K562 (cell line): ENCODE measurements at regions not wholly inside any gene's neighbourhood (a gene's known extent, or its start where the extent isn't known, plus 50 kb on each side); places are given as distances from the start of the nearest gene placed in this dataset.

Experiments
- FOXA3 ChIP-seq, 2 experiments: fragments of 450-650 bp in 1 of 2; sonication (generic) in 1 of 2; formaldehyde crosslinking; IDR thresholded peaks in 1 of 2; conservative IDR thresholded peaks in 1 of 2; 2 replicates each; pipeline versions ENCODE4 v1.4.0 to v1.8.0; 2020 to 2022; ENCODE audit warnings: mild to moderate bottlenecking in 2 of 2, missing genetic modification reagents in 1 of 2
- KAT8 ChIP-seq: fragments of 450-650 bp; IDR thresholded peaks from 2 replicates; pipeline ENCODE4 v1.6.1; 2016; ENCODE audit warnings: low read depth, mild to moderate bottlenecking
- NFE2L1 ChIP-seq: fragments of 450-650 bp; IDR thresholded peaks from 2 replicates; pipeline ENCODE4 v1.6.1; 2016; ENCODE audit warnings: missing genetic modification characterization, low read depth, mild to moderate bottlenecking, missing compliant biosample characterization, moderate library complexity, borderline replicate concordance
- SIRT6 ChIP-seq: IDR thresholded peaks from one replicate; pipeline ENCODE4 v1.6.1; 2012; ENCODE audit warnings: low read depth, mild to moderate bottlenecking, control low read depth, inconsistent platforms, low read length, moderate library complexity
- TCF3 ChIP-seq: sonication (generic); formaldehyde crosslinking; IDR thresholded peaks from 2 replicates; pipeline ENCODE4 v1.4.0; 2020; ENCODE audit warnings: mild to moderate bottlenecking, missing genetic modification reagents
- ZNF76 ChIP-seq: fragments of 250-450 bp; sonication (Bioruptor Pico); IDR thresholded peaks from 2 replicates; pipeline ENCODE4 v1.4.0; 2020; ENCODE audit warnings: mild to moderate bottlenecking, moderate library complexity, borderline replicate concordance
- ZNF79 ChIP-seq: fragments of 250-450 bp; sonication (Bioruptor Pico); IDR thresholded peaks from 2 replicates; pipeline ENCODE4 v1.4.0; 2020; ENCODE audit warnings: low read depth, mild to moderate bottlenecking, moderate library complexity
- TF ChIP-seq, protein P1 (sequence below): IDR thresholded peaks from 2 replicates; pipeline ENCODE4 v1.6.1; 2011; ENCODE audit warnings: borderline replicate concordance, low read depth, mild to moderate bottlenecking, moderate library complexity, low read length; ENCODE audit not compliant: insufficient read depth, poor library complexity, severe bottlenecking
- TF ChIP-seq, protein P2 (sequence below): IDR thresholded peaks from 2 replicates; pipeline ENCODE4 v1.6.1; 2016; ENCODE audit warnings: missing genetic modification characterization, missing compliant biosample characterization
- TF ChIP-seq, protein P3 (sequence below), 2 experiments: IDR thresholded peaks; 2 replicates each; pipeline ENCODE4 v1.6.1; 2011; ENCODE audit warnings: borderline replicate concordance in 1 of 2, control low read depth in 1 of 2, low read depth in 1 of 2, low read length in 1 of 2, mild to moderate bottlenecking in 1 of 2, mixed read lengths in 1 of 2, moderate library complexity in 1 of 2; ENCODE audit not compliant: insufficient read depth in 1 of 2, insufficient read length in 1 of 2, poor library complexity in 1 of 2, severe bottlenecking in 1 of 2; ENCODE audit errors: extremely low read depth in 1 of 2
- TF ChIP-seq, protein P4 (sequence below): fragments of 450-650 bp; formaldehyde crosslinking; IDR thresholded peaks from 2 replicates; pipeline ENCODE4 v1.4.0; 2020; ENCODE audit warnings: mild to moderate bottlenecking, moderate library complexity

DNA sequence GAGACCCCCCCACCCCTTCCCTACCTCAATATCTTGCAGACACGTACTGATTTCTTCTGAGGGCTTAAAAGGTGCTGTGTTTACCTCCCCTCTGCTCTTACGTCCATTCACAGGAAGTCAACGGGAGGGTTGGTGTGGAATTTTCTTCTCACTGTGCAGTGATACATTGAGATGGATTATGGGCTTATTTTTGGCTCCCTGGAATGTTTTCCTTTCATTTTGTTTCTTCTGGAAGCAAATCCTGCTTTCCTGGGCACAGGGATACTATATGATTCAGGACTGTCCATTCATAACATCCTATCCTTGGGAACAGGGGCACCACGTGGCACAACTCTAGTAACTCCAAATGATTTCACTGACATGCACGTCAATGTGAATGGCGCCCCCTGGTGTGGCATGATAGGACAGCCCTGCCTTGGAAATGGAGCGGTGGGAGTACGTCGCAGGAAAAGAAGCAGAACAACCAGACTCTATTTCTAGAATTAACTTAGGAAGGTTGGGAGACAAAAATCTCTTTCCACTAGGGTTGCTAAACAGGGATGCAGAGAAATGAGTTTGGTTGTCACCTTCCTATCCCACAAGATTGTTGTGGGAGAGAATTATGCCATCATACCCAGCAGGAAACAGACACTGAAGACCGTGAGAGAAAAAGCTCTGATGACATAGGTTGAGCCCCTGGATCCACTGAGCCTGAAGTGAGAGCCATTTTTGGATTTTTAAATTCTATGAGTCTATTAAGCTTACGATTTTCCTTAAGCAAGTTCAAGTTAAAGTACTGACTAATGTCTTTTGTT is 146.5 kb upstream of the RAG2 start (continued):
- TF ChIP-seq, protein P1, sequence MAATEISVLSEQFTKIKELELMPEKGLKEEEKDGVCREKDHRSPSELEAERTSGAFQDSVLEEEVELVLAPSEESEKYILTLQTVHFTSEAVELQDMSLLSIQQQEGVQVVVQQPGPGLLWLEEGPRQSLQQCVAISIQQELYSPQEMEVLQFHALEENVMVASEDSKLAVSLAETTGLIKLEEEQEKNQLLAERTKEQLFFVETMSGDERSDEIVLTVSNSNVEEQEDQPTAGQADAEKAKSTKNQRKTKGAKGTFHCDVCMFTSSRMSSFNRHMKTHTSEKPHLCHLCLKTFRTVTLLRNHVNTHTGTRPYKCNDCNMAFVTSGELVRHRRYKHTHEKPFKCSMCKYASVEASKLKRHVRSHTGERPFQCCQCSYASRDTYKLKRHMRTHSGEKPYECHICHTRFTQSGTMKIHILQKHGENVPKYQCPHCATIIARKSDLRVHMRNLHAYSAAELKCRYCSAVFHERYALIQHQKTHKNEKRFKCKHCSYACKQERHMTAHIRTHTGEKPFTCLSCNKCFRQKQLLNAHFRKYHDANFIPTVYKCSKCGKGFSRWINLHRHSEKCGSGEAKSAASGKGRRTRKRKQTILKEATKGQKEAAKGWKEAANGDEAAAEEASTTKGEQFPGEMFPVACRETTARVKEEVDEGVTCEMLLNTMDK: peak; percentile 93
- TF ChIP-seq, protein P2, sequence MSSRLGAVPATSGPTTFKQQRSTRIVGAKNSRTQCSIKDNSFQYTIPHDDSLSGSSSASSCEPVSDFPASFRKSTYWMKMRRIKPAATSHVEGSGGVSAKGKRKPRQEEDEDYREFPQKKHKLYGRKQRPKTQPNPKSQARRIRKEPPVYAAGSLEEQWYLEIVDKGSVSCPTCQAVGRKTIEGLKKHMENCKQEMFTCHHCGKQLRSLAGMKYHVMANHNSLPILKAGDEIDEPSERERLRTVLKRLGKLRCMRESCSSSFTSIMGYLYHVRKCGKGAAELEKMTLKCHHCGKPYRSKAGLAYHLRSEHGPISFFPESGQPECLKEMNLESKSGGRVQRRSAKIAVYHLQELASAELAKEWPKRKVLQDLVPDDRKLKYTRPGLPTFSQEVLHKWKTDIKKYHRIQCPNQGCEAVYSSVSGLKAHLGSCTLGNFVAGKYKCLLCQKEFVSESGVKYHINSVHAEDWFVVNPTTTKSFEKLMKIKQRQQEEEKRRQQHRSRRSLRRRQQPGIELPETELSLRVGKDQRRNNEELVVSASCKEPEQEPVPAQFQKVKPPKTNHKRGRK (tag): no peak
- TF ChIP-seq TCF3: no peak
- no peak for TF ChIP-seq NFE2L1 (tag)
- TF ChIP-seq, protein P3, sequence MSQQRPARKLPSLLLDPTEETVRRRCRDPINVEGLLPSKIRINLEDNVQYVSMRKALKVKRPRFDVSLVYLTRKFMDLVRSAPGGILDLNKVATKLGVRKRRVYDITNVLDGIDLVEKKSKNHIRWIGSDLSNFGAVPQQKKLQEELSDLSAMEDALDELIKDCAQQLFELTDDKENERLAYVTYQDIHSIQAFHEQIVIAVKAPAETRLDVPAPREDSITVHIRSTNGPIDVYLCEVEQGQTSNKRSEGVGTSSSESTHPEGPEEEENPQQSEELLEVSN (IDR thresholded peaks at IDR 0.05; ENCODE audit: borderline replicate concordance in 1 of 2, extremely low read depth in 1 of 2, insufficient read depth in 1 of 2, insufficient read length in 1 of 2, low read depth in 1 of 2, low read length in 1 of 2, poor library complexity in 1 of 2, severe bottlenecking in 1 of 2): peak in 1 of 2 experiments; percentile 19
- TF ChIP-seq KAT8: no peak
- TF ChIP-seq, protein P4, sequence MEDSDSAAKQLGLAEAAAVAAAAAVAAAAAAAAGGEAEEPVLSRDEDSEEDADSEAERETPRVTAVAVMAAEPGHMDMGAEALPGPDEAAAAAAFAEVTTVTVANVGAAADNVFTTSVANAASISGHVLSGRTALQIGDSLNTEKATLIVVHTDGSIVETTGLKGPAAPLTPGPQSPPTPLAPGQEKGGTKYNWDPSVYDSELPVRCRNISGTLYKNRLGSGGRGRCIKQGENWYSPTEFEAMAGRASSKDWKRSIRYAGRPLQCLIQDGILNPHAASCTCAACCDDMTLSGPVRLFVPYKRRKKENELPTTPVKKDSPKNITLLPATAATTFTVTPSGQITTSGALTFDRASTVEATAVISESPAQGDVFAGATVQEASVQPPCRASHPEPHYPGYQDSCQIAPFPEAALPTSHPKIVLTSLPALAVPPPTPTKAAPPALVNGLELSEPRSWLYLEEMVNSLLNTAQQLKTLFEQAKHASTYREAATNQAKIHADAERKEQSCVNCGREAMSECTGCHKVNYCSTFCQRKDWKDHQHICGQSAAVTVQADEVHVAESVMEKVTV: no peak
- no peak for TF ChIP-seq ZNF79 (CRISPR knock-in tag)
- TF ChIP-seq ZNF76 (CRISPR knock-in tag): no peak
- no peak for TF ChIP-seq FOXA3 (CRISPR knock-in tag; conservative IDR thresholded peaks at IDR 0.05 in 1 of 2, IDR thresholded peaks at IDR 0.05 in 1 of 2)
- TF ChIP-seq SIRT6: no peak
